HL-60 (cell line): ENCODE measurements at regions not wholly inside any gene's neighbourhood (a gene's known extent, or its start where the extent isn't known, plus 50 kb on each side); places are given as distances from the start of the nearest gene placed in this dataset.

ENCODE experiments used
- CTCF ChIP-seq: IDR thresholded peaks from one replicate; pipeline ENCODE4 v1.5.1; 2011; ENCODE audit warnings: low read length, control low read depth, inconsistent platforms; ENCODE audit not compliant: insufficient read depth
- GABPA ChIP-seq: IDR thresholded peaks from 2 replicates; pipeline ENCODE4 v1.6.1; 2012; ENCODE audit warnings: low read depth
- POLR2AphosphoS5 ChIP-seq: IDR thresholded peaks from 2 replicates; pipeline ENCODE4 v1.6.1; 2012; ENCODE audit warnings: low read depth
- REST ChIP-seq: IDR thresholded peaks from 2 replicates; pipeline ENCODE4 v1.6.1; 2012; ENCODE audit warnings: low read depth; ENCODE audit not compliant: insufficient replicate concordance

- TF ChIP-seq GABPA: no peak
- no peak for TF ChIP-seq CTCF
- TF ChIP-seq POLR2AphosphoS5: no peak
- TF ChIP-seq REST: no peak
These were observed 135.4 kb upstream of the DMRT1 start for GRCh38 chr9:706073-706472.
